Neural cell (in vitro differentiated cells): ENCODE measurements at regions not wholly inside any gene's neighbourhood (a gene's known extent, or its start where the extent isn't known, plus 50 kb on each side); places are given as distances from the start of the nearest gene placed in this dataset.

Source experiments
- H2AFZ ChIP-seq: fragments of 200-600, 300-800 bp; sonication (generic), shearing (Covaris generic); 2 replicates; pipeline ENCODE4 v1.6.0; 2014; ENCODE audit warnings: low read depth, mild to moderate bottlenecking, antibody characterized with exemption, low read length, moderate library complexity
- H3F3A ChIP-seq: fragments of 200-600 bp; shearing (Covaris generic); 2 replicates; pipeline ENCODE4 v1.6.1; 2016; ENCODE audit warnings: mild to moderate bottlenecking, moderate library complexity, mixed read lengths, antibody characterized with exemption, low read length; ENCODE audit not compliant: insufficient read depth, poor library complexity, severe bottlenecking
- H3K27ac ChIP-seq: fragments of 200-600, 300-800 bp; sonication (generic), shearing (Covaris generic); 2 replicates; pipeline ENCODE4 v1.5.1; 2014; ENCODE audit warnings: mild to moderate bottlenecking, low read length, moderate library complexity
- H3K27me3 ChIP-seq: fragments of 300-800, 200-600 bp; sonication (generic), shearing (Covaris generic); 2 replicates; pipeline ENCODE4 v1.6.0; 2014; ENCODE audit warnings: mild to moderate bottlenecking, low read depth, low read length, moderate library complexity; ENCODE audit not compliant: insufficient read depth
- H3K36me3 ChIP-seq: fragments of 300-800, 200-600 bp; sonication (generic), shearing (Covaris generic); 2 replicates; pipeline ENCODE4 v1.5.1; 2014; ENCODE audit warnings: mild to moderate bottlenecking, antibody characterized with exemption, low read length, moderate library complexity; ENCODE audit not compliant: insufficient read depth
- H3K4me2 ChIP-seq: fragments of 300-800, 200-600 bp; sonication (generic), shearing (Covaris generic); 2 replicates; pipeline ENCODE4 v1.6.0; 2014; ENCODE audit warnings: mild to moderate bottlenecking, low read length
- H3K4me3 ChIP-seq: fragments of 300-800, 200-600 bp; sonication (generic), shearing (Covaris generic); 2 replicates; pipeline ENCODE4 v1.5.1; 2014; ENCODE audit warnings: mild to moderate bottlenecking, low read length, moderate library complexity
- H3K79me2 ChIP-seq: fragments of 200-600 bp; shearing (Covaris generic); replicated peaks from 2 replicates; pipeline ENCODE4 v1.6.0; 2014; ENCODE audit warnings: mild to moderate bottlenecking, low read length, moderate library complexity; ENCODE audit not compliant: insufficient read depth
- H3K9ac ChIP-seq: fragments of 300-800, 200-600 bp; sonication (generic), shearing (Covaris generic); 2 replicates; pipeline ENCODE4 v1.6.1; 2016; ENCODE audit warnings: mild to moderate bottlenecking, low read length, mixed read lengths
- H3K9me2 ChIP-seq: fragments of 200-600 bp; shearing (Covaris generic); 2 replicates; pipeline ENCODE4 v1.6.1; 2016; ENCODE audit warnings: mild to moderate bottlenecking, low read length, mixed read lengths; ENCODE audit not compliant: insufficient read depth
- H3K9me3 ChIP-seq: fragments of 200-600, 300-800 bp; sonication (generic), shearing (Covaris generic); 2 replicates; pipeline ENCODE4 v1.6.1; 2016; ENCODE audit warnings: mild to moderate bottlenecking, mixed run types, low read length, moderate library complexity, mixed read lengths
- H4K20me1 ChIP-seq: fragments of 200-600 bp; shearing (Covaris generic); 2 replicates; pipeline ENCODE4 v1.6.1; 2016; ENCODE audit warnings: mild to moderate bottlenecking, mixed run types; ENCODE audit not compliant: insufficient read depth
- CTCF ChIP-seq: fragments of 450-650 bp; IDR thresholded peaks from 2 replicates; pipeline ENCODE4 v1.5.1; 2014; ENCODE audit warnings: antibody characterized with exemption, mild to moderate bottlenecking, moderate library complexity; ENCODE audit not compliant: poor library complexity, severe bottlenecking
- EP300 ChIP-seq: fragments of 450-650 bp; conservative IDR thresholded peaks from 2 replicates; pipeline ENCODE4 v1.6.1; 2014; ENCODE audit warnings: antibody characterized with exemption, mild to moderate bottlenecking, moderate library complexity; ENCODE audit not compliant: poor library complexity, severe bottlenecking
- EZH2 ChIP-seq: fragments of 200-600, 300-800 bp; shearing (Covaris generic), sonication (generic); IDR thresholded peaks from 2 replicates; pipeline ENCODE4 v1.6.1; 2014; ENCODE audit warnings: antibody characterized with exemption, low read length, borderline replicate concordance, mild to moderate bottlenecking; ENCODE audit not compliant: insufficient read depth, poor library complexity, severe bottlenecking
- MXI1 ChIP-seq: fragments of 450-650 bp; conservative IDR thresholded peaks from 2 replicates; pipeline ENCODE4 v1.6.1; 2014; ENCODE audit warnings: antibody characterized with exemption, mild to moderate bottlenecking; ENCODE audit not compliant: poor library complexity, severe bottlenecking
- POLR2AphosphoS5 ChIP-seq: IDR thresholded peaks from 2 replicates; pipeline ENCODE4 v1.6.1; 2012
- RAD21 ChIP-seq: fragments of 450-650 bp; conservative IDR thresholded peaks from 2 replicates; pipeline ENCODE4 v1.6.1; 2014; ENCODE audit warnings: antibody characterized with exemption, mild to moderate bottlenecking, moderate library complexity
- REST ChIP-seq: IDR thresholded peaks from 2 replicates; pipeline ENCODE4 v1.6.1; 2012; ENCODE audit warnings: borderline replicate concordance
- SMC3 ChIP-seq: fragments of 450-650 bp; conservative IDR thresholded peaks from 2 replicates; pipeline ENCODE4 v1.6.1; 2014; ENCODE audit warnings: antibody characterized with exemption, mild to moderate bottlenecking, moderate library complexity; ENCODE audit not compliant: poor library complexity
- TAF1 ChIP-seq: IDR thresholded peaks from 2 replicates; pipeline ENCODE4 v1.6.1; 2012; ENCODE audit warnings: low read depth

- TF ChIP-seq CTCF (no peak), EZH2 (no peak), MXI1 (no peak), TAF1 (no peak), POLR2AphosphoS5 (no peak), EP300 (no peak), REST (no peak), RAD21 (no peak), SMC3 (no peak)
- H3K9ac ChIP-seq: no peak overlapping the region
Measured at GRCh38 chr17:77861133-77861695, 97.3 kb upstream of the TNRC6C start.

GRCh38 chr17:77861981-77862645, 96.4 kb upstream of the TNRC6C start:
- Histone ChIP-seq H2AFZ (no peak overlapping the region), H3K27me3 (no peaks in the 10 kb centered on the region), H3F3A (no peaks in the 10 kb centered on the region), H3K4me2 (no peak overlapping the region), H3K27ac (no peak overlapping the region), H3K9ac (no peak overlapping the region), H3K9me2 (no peaks in the 10 kb centered on the region), H3K9me3 (no peaks in the 10 kb centered on the region), H3K79me2 (no peaks in the 10 kb centered on the region), H3K4me3 (no peak overlapping the region), H4K20me1 (no peaks in the 10 kb centered on the region), H3K36me3 (no peaks in the 10 kb centered on the region)
- no peak for TF ChIP-seq SMC3
- no peak for TF ChIP-seq EP300
- no peak for TF ChIP-seq TAF1
- no peak for TF ChIP-seq EZH2
- TF ChIP-seq MXI1: no peak
- no peak for TF ChIP-seq RAD21
- no peak for TF ChIP-seq CTCF
- no peak for TF ChIP-seq REST
- no peak for TF ChIP-seq POLR2AphosphoS5

More at GRCh38 chr17:77861133-77861695, 97.3 kb upstream of the TNRC6C start:
- no peaks in the 10 kb centered on the region for H3K9me3 ChIP-seq
- no peaks in the 10 kb centered on the region for H4K20me1 ChIP-seq
- H3K79me2 ChIP-seq: no peaks in the 10 kb centered on the region
- no peaks in the 10 kb centered on the region for H3K27me3 ChIP-seq
- H3K4me2 ChIP-seq: no peak overlapping the region
- no peaks in the 10 kb centered on the region for H3K36me3 ChIP-seq
- no peaks in the 10 kb centered on the region for H3F3A ChIP-seq
- no peak overlapping the region for H3K4me3 ChIP-seq
- H2AFZ ChIP-seq: no peak overlapping the region
- no peaks in the 10 kb centered on the region for H3K9me2 ChIP-seq
- H3K27ac ChIP-seq: no peak overlapping the region
